ENCODE measurements at regions not wholly inside any gene's neighbourhood (a gene's known extent, or its start where the extent isn't known, plus 50 kb on each side); places are given as distances from the start of the nearest gene placed in this dataset.

GRCh38 chr6:92363111-92363510, 1056.2 kb downstream of the EPHA7 start:
- no peak for TF ChIP-seq CTCF (IDR thresholded peaks at IDR 0.05; ENCODE audit: low read depth, low read length)
- TF ChIP-seq EZH2phosphoT487 (IDR thresholded peaks at IDR 0.05; ENCODE audit: low read depth): no peak

Data from OCI-LY3 (cell line).